Right atrium auricular region (tissue), 2 donors: ENCODE measurements at regions not wholly inside any gene's neighbourhood (a gene's known extent, or its start where the extent isn't known, plus 50 kb on each side); places are given as distances from the start of the nearest gene placed in this dataset.

Source experiments
- DNase-seq: peaks from one replicate; pipeline ENCODE4 v3.0.0-alpha.2; 2019; ENCODE audit warnings: low spot score
- H3K27ac ChIP-seq, 2 donors: fragments of 200-600 bp; sonication (generic); 1 replicate in 1 of 2; 2 replicates in 1 of 2; pipeline ENCODE4 v1.5.1; 2016 to 2019
- H3K27me3 ChIP-seq, 2 donors: fragments of 200-600 bp; sonication (generic); one replicate each; pipeline versions ENCODE4 v1.5.1 to v1.6.0; 2017 to 2019
- H3K36me3 ChIP-seq: fragments of 200-600 bp; sonication (generic); one replicate; pipeline ENCODE4 v1.5.1; 2016
- H3K4me1 ChIP-seq, 2 donors: fragments of 200-600 bp; sonication (generic); one replicate each; pipeline versions ENCODE4 v1.5.1 to v1.6.0; 2017 to 2019
- H3K4me3 ChIP-seq, 2 donors: fragments of 200-600 bp; sonication (generic); 1 replicate in 1 of 2; 2 replicates in 1 of 2; pipeline ENCODE4 v1.5.1; 2017 to 2019; ENCODE audit warnings: mild to moderate bottlenecking in 1 of 2, moderate library complexity in 1 of 2
- H3K9me3 ChIP-seq, 2 donors: fragments of 200-600 bp; sonication (generic); one replicate each; pipeline ENCODE4 v1.5.1; 2019
- CTCF ChIP-seq, 2 donors: fragments of 200-600 bp; sonication (generic); IDR thresholded peaks; one replicate each; pipeline ENCODE4 v1.5.1; 2019; ENCODE audit warnings: antibody characterized with exemption in 2 of 2

DNA sequence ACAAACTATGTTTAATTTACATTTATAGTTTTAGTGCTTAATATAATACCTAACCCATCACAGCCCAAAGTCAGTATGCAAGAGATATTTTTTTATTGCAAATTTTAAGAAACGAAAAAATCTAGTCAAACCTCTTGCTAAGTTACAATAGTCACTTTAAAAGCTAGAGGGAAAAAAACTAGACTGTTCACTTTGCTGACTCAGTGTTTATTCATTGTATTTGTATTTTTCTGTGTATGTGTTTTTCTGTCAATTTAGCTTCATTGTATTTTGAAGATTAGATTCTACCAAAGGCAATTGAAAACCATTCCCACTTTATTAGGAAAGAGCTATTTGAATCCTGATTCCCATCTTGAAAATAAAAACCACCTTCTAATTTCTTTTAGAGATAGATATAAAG lies 891.5 kb downstream of the SLC16A7 start:
- Histone ChIP-seq H3K36me3 (no peaks in the 10 kb centered on the region), H3K27me3 (no peaks in the 10 kb centered on the region), H3K27ac (no peak overlapping the region), H3K4me1 (no peaks in the 10 kb centered on the region), H3K4me3 (no peak overlapping the region), H3K9me3 (no peaks in the 10 kb centered on the region)
- no peak for DNase-seq
- TF ChIP-seq CTCF (IDR thresholded peaks at IDR 0.05): no peak

DNA sequence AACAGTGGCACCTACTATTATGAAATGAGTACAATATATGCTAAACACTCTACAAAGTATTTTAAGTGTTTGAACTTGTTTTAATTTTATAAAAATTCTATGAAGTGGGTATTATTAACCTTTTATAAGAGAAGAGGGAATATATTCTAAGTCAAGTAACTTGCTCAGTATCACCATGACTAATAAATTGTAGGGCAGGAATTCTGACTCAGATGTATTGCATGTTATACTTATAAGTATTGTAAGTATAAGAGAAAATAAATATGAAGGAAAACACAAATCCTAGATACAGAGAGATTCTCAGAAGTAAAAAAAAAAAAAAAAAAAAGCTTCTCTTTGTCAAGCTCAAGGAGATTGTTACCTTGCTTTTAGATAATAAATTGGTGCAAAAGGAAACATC lies 893.2 kb downstream of the SLC16A7 start:
- no peak for DNase-seq
- Histone ChIP-seq H3K27me3 (no peaks in the 10 kb centered on the region), H3K4me3 (no peak overlapping the region), H3K4me1 (no peaks in the 10 kb centered on the region), H3K27ac (no peak overlapping the region), H3K36me3 (no peaks in the 10 kb centered on the region), H3K9me3 (no peaks in the 10 kb centered on the region)
- no peak for TF ChIP-seq CTCF (IDR thresholded peaks at IDR 0.05)

- Histone ChIP-seq H3K4me3 (no peak overlapping the region), H3K36me3 (no peaks in the 10 kb centered on the region), H3K27ac (no peak overlapping the region), H3K4me1 (peaks cover 0 to 4% of the 10 kb centered on the region in 2 donors), H3K9me3 (no peaks in the 10 kb centered on the region), H3K27me3 (no peaks in the 10 kb centered on the region)
- peak; percentile 27 to 59 for TF ChIP-seq CTCF (IDR thresholded peaks at IDR 0.05)
- DNase-seq: no peak
Observed at GRCh38 chr12:60494244-60494643, 898.4 kb downstream of the SLC16A7 start.

- DNase-seq: no peak
- Histone ChIP-seq H3K4me1 (peaks cover 0 to 4% of the 10 kb centered on the region in 2 donors), H3K27me3 (no peaks in the 10 kb centered on the region), H3K4me3 (no peak overlapping the region), H3K36me3 (no peaks in the 10 kb centered on the region), H3K27ac (no peak overlapping the region), H3K9me3 (no peaks in the 10 kb centered on the region)
- TF ChIP-seq CTCF (IDR thresholded peaks at IDR 0.05): no peak
Observed at GRCh38 chr12:60498656-60499055, 902.8 kb downstream of the SLC16A7 start.

DNA sequence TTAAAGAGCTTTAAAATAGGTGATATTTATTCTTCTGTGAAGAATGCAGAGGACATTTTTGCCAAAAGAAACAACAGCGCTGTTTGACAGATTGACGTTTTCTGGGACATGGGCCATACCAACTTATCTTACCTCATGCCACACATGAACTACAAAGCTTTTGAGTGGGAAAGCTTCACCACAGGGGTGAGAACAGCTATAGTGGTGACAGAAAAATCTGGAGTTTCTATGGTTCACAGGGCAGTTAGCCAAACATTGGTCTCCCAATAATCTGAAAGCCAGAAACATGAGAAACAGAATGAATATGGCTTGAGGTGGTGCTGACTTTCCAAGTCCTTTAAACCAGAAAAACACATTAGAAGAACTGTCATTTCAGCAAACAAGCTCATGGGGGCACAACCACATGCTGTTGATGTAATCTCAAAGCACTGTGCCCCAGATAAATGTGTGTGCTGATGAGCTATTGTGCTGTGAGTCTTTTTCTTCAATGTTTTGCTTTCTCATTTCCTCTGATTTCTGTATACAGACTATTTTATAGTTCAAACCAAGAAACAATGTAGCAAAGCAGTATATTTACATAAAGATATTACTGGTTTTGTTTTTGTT lies 905.4 kb downstream of the SLC16A7 start:
- DNase-seq: no peak

More for the DNA sequence above, 905.4 kb downstream of the SLC16A7 start:
- H3K4me1 ChIP-seq: peaks cover 0 to 4% of the 10 kb centered on the region in 2 donors
- no peaks in the 10 kb centered on the region for H3K9me3 ChIP-seq
- TF ChIP-seq CTCF (IDR thresholded peaks at IDR 0.05): no peak
- H3K27ac ChIP-seq: no peak overlapping the region
- no peak overlapping the region for H3K4me3 ChIP-seq
- H3K36me3 ChIP-seq: no peaks in the 10 kb centered on the region
- no peaks in the 10 kb centered on the region for H3K27me3 ChIP-seq
